Stimulated activated effector memory CD8-positive, alpha-beta T cell treated with anti-CD3 and anti-CD28 coated beads, Interleukin-12 subunit alpha, Interleukin-12 subunit beta, amount 100 ng/mL, for 72 hours (primary cell): ENCODE measurements at regions not wholly inside any gene's neighbourhood (a gene's known extent, or its start where the extent isn't known, plus 50 kb on each side); places are given as distances from the start of the nearest gene placed in this dataset.

Experiments used
- ATAC-seq: fragments of 150-1000 bp; cut with Tn5 transposase; 2 replicates; pipeline ENCODE4 v1.10.0; 2021
- DNase-seq, 2 donors: peaks; one replicate each; pipeline ENCODE4 v3.0.0; 2021 to 2022; ENCODE audit warnings: low spot score in 2 of 2
- H3K27ac Mint-ChIP-seq: one replicate; pipeline ENCODE4 v1.8.0; 2022; ENCODE audit warnings: mild to moderate bottlenecking, mixed read lengths
- H3K36me3 Mint-ChIP-seq: one replicate; pipeline ENCODE4 v1.8.0; 2022; ENCODE audit warnings: mild to moderate bottlenecking, mixed read lengths
- H3K4me1 Mint-ChIP-seq: one replicate; pipeline ENCODE4 v1.8.0; 2022; ENCODE audit warnings: mixed read lengths
- H3K4me3 Mint-ChIP-seq: one replicate; pipeline ENCODE4 v1.8.0; 2022; ENCODE audit warnings: mild to moderate bottlenecking, mixed read lengths
- H3K9me3 Mint-ChIP-seq: one replicate; pipeline ENCODE4 v1.8.0; 2022; ENCODE audit warnings: mixed read lengths

- Mint-ChIP-seq H3K4me3 (peak overlapping the region; percentile 65), H3K4me1 (peaks cover 44% of the 10 kb centered on the region), H3K9me3 (no peaks in the 10 kb centered on the region), H3K36me3 (no peaks in the 10 kb centered on the region), H3K27ac (peak overlapping the region; percentile 79)
- DNase-seq, result peak; percentile 80 to 89
- ATAC-seq, result peak; percentile 83
Observed at GRCh38 chr11:123301696-123302400, 106.8 kb upstream of the CLMP start.

- H3K4me3 Mint-ChIP-seq, result peak overlapping the region; percentile 65
- ATAC-seq (no peak), DNase-seq (no peak)
- H3K27ac Mint-ChIP-seq, result no peak overlapping the region
- H3K36me3 Mint-ChIP-seq, result no peaks in the 10 kb centered on the region
- peaks cover 44% of the 10 kb centered on the region for H3K4me1 Mint-ChIP-seq
- H3K9me3 Mint-ChIP-seq, result no peaks in the 10 kb centered on the region
Observed at GRCh38 chr11:123301013-123301591, 106.1 kb upstream of the CLMP start.

DNA sequence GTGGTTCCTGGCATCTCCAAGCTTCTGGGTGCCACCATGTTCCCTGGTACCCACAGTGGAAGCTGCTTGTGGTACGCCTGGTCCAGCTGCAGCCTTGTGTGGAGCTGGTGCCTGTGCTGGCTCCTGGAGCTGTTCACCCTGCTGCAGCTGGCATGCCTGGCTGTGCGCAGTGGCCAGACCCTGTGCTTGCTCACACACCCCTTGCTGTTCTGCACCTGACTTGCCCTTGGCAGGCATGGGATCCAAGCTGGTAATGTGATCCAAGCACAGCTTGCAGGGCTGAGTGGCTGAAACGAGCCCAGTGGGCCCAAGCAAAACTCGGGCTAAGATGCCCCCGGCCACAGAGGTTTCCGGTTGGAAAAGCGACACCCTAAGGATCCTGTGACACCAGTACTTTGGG lies 104.7 kb upstream of the CLMP start:
- Mint-ChIP-seq H3K9me3 (no peaks in the 10 kb centered on the region), H3K4me1 (peaks cover 39% of the 10 kb centered on the region), H3K27ac (no peak overlapping the region), H3K36me3 (no peaks in the 10 kb centered on the region), H3K4me3 (no peak overlapping the region)
- DNase-seq (no peak), ATAC-seq (no peak)

GRCh38 chr11:123298488-123299447 lies 103.7 kb upstream of the CLMP start:
- DNase-seq (no peak), ATAC-seq (no peak)
- Mint-ChIP-seq H3K27ac (no peak overlapping the region), H3K4me3 (no peak overlapping the region), H3K9me3 (no peaks in the 10 kb centered on the region), H3K4me1 (peaks cover 30% of the 10 kb centered on the region), H3K36me3 (no peaks in the 10 kb centered on the region)

DNA sequence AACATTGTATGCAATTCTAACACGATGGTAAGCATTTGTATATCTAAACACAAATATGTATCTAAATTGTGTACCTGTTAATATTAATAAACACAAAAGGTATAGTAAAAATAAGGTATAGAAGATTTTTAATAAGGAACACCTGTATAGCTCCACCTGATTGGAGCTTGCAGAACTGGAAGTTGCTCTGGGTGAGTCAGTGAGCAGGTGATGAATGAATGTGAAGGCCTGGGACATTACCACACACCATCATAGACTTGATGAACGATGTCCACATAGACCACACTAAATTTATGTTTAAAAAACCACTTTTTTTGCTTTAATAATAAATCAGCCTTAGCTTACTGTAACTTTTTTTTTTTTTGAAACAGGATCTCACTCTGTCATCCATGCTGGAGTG lies 97.6 kb upstream of the CLMP start:
- Mint-ChIP-seq H3K4me1 (no peaks in the 10 kb centered on the region), H3K4me3 (no peak overlapping the region), H3K27ac (no peak overlapping the region), H3K36me3 (no peaks in the 10 kb centered on the region), H3K9me3 (no peaks in the 10 kb centered on the region)
- DNase-seq, result no peak
- ATAC-seq, result no peak

- no peak overlapping the region for H3K4me3 Mint-ChIP-seq
- H3K4me1 Mint-ChIP-seq, result no peaks in the 10 kb centered on the region
- no peak for DNase-seq
- no peaks in the 10 kb centered on the region for H3K36me3 Mint-ChIP-seq
- H3K27ac Mint-ChIP-seq, result no peak overlapping the region
- ATAC-seq, result no peak
- H3K9me3 Mint-ChIP-seq, result no peaks in the 10 kb centered on the region
Observed at GRCh38 chr11:123291201-123291869, 96.3 kb upstream of the CLMP start.

DNA sequence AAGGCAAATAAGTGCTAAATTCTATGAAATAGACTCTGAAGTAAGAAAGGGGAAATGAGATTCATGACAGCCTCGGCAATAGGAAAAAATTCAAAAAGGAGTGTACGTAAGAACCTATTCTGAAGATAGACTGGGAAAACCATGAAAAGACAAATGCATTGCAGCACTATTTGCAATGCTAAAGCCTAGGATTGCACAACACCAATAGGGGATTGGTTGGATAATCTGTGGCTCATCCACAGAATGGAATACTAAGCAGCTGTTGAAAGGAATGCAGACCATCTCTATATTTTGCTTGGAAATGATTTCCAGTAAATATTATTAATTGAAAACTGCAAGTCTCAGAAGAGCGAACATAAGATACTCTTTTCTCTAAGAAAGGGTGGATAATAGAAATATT lies 91.7 kb upstream of the CLMP start:
- Mint-ChIP-seq H3K4me3 (no peak overlapping the region), H3K9me3 (no peaks in the 10 kb centered on the region), H3K36me3 (no peaks in the 10 kb centered on the region), H3K4me1 (no peaks in the 10 kb centered on the region), H3K27ac (no peak overlapping the region)
- DNase-seq (no peak), ATAC-seq (no peak)

DNA sequence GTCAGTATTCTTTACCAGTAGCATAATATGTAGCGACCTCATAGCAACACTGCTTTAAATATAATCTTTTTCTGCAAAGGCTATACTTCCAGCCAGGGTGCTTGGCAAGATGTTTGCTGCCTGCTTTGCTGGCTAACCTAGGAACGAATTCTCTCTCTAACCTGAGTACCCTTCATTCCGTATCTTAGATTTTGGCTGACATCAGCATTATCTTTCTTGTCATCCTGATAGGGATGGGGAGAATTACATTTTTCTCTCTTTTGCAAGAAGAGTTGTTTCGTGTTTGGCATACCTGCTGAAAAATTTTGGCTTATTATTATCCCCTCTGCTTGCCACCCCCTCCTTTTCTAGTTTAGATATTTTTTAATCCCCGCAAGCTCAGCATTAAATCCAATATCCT lies 91.2 kb upstream of the CLMP start:
- no peaks in the 10 kb centered on the region for H3K9me3 Mint-ChIP-seq
- no peaks in the 10 kb centered on the region for H3K36me3 Mint-ChIP-seq
- DNase-seq (no peak), ATAC-seq (no peak)
- H3K27ac Mint-ChIP-seq, result no peak overlapping the region
- no peaks in the 10 kb centered on the region for H3K4me1 Mint-ChIP-seq
- no peak overlapping the region for H3K4me3 Mint-ChIP-seq

GRCh38 chr11:123284454-123284853 lies 89.4 kb upstream of the CLMP start:
- DNase-seq (no peak), ATAC-seq (no peak)
- Mint-ChIP-seq H3K4me1 (no peaks in the 10 kb centered on the region), H3K9me3 (no peaks in the 10 kb centered on the region), H3K4me3 (no peak overlapping the region), H3K36me3 (no peaks in the 10 kb centered on the region), H3K27ac (no peak overlapping the region)

GRCh38 chr11:123282597-123282996 lies 87.5 kb upstream of the CLMP start:
- H3K27ac Mint-ChIP-seq, result no peak overlapping the region
- no peak for ATAC-seq
- H3K9me3 Mint-ChIP-seq, result no peaks in the 10 kb centered on the region
- H3K36me3 Mint-ChIP-seq, result no peaks in the 10 kb centered on the region
- H3K4me1 Mint-ChIP-seq, result no peaks in the 10 kb centered on the region
- DNase-seq, result no peak
- no peak overlapping the region for H3K4me3 Mint-ChIP-seq

DNA sequence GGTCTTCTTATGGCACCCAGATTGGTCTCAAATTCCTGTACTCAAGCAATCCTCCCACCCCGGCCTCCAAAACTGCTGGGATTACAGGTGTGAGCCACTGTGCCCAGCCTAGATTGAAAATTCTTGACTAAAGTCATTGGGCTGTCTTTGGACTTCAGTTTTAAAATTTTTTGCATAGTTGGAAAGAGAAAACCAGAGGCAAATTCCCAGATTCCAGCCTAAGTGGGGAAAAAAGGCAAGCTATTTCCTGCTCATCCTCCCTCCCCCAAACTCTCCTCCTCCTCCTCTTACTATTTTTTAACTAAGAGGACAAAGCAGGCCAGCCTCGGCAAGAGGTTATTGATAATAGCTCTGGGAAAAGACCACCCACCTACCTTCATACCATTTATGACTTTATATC lies 78.6 kb upstream of the CLMP start:
- Mint-ChIP-seq H3K9me3 (no peaks in the 10 kb centered on the region), H3K36me3 (no peaks in the 10 kb centered on the region)

GRCh38 chr11:123272565-123272964 lies 77.5 kb upstream of the CLMP start:
- no peak for ATAC-seq
- H3K36me3 Mint-ChIP-seq, result no peaks in the 10 kb centered on the region
- H3K4me3 Mint-ChIP-seq, result no peak overlapping the region

More for the DNA sequence above, 78.6 kb upstream of the CLMP start:
- H3K4me3 Mint-ChIP-seq, result no peak overlapping the region
- H3K4me1 Mint-ChIP-seq, result no peaks in the 10 kb centered on the region
- ATAC-seq (no peak), DNase-seq (no peak)
- no peak overlapping the region for H3K27ac Mint-ChIP-seq

DNA sequence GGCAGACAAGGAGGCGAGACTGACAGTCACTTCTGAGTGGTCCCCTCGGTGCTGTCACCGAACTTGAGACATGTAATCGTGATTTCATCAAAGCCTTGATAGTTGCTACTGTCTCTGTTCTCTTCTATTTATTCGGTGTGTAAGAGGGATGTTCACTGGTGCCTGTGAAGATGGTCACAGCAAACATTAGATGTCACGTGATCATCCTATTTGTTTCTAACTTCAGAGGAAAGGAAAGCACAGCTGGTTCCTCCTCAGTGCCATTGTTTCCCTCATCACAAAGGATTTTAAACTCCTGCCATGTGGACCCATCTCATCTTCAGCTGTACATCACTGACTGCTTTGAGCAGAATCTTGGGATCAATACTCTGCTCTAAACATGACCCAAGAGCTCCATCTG lies 73.1 kb upstream of the CLMP start:
- no peak overlapping the region for H3K4me3 Mint-ChIP-seq
- H3K36me3 Mint-ChIP-seq, result no peaks in the 10 kb centered on the region
- DNase-seq (no peak), ATAC-seq (no peak)
- no peaks in the 10 kb centered on the region for H3K4me1 Mint-ChIP-seq
- H3K27ac Mint-ChIP-seq, result no peak overlapping the region
- no peaks in the 10 kb centered on the region for H3K9me3 Mint-ChIP-seq

More at GRCh38 chr11:123272565-123272964, 77.5 kb upstream of the CLMP start:
- DNase-seq, result no peak
- H3K4me1 Mint-ChIP-seq, result no peaks in the 10 kb centered on the region
- no peaks in the 10 kb centered on the region for H3K9me3 Mint-ChIP-seq
- no peak overlapping the region for H3K27ac Mint-ChIP-seq

DNA sequence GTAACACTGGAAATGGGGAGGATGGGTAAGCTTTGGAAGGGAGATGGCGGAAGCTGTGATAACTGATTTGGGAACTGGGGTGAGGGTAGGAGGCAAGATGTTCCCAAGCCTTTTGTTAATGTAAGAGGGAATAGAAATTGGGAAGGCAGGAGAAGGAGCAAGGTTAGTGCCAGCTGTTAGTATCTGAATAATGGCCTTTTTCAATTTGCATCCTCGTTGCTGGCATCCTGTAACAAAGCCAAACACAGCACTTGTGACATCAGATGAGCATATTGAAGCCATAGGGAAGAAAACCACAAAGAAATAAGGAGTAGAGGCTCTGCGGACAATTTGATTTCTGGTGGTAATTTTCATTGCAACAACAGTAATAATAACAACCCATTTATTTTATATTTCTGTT lies 70.9 kb upstream of the CLMP start:
- Mint-ChIP-seq H3K9me3 (no peaks in the 10 kb centered on the region), H3K4me1 (peaks cover 7% of the 10 kb centered on the region), H3K27ac (no peak overlapping the region), H3K36me3 (no peaks in the 10 kb centered on the region), H3K4me3 (no peak overlapping the region)
- DNase-seq, result no peak
- no peak for ATAC-seq

- Mint-ChIP-seq H3K36me3 (no peaks in the 10 kb centered on the region), H3K9me3 (no peaks in the 10 kb centered on the region), H3K4me1 (peaks cover 7% of the 10 kb centered on the region), H3K4me3 (no peak overlapping the region), H3K27ac (no peak overlapping the region)
- DNase-seq (no peak), ATAC-seq (no peak)
Observed at GRCh38 chr11:123264431-123264780, 69.4 kb upstream of the CLMP start.
